Mammary epithelial cell (primary cell): ENCODE measurements at regions not wholly inside any gene's neighbourhood (a gene's known extent, or its start where the extent isn't known, plus 50 kb on each side); places are given as distances from the start of the nearest gene placed in this dataset.

Source experiments
- CTCF ChIP-seq, 2 donors: IDR thresholded peaks in 1 of 2; conservative IDR thresholded peaks in 1 of 2; 2 replicates each; pipeline ENCODE4 v1.5.1; 2011 to 2012; ENCODE audit warnings: inconsistent platforms in 2 of 2, low read length in 2 of 2, mild to moderate bottlenecking in 2 of 2, control low read depth in 1 of 2, low read depth in 1 of 2; ENCODE audit not compliant: insufficient read depth in 1 of 2; ENCODE audit errors: extremely low read depth in 1 of 2
- EZH2 ChIP-seq: IDR thresholded peaks from 2 replicates; pipeline ENCODE4 v1.6.1; 2012; ENCODE audit warnings: low read length, inconsistent platforms, borderline replicate concordance

GRCh38 chr1:189821833-189822232 lies 655.8 kb downstream of the BRINP3 start:
- TF ChIP-seq CTCF (conservative IDR thresholded peaks at IDR 0.05 in 1 of 2, IDR thresholded peaks at IDR 0.05 in 1 of 2; ENCODE audit: extremely low read depth in 1 of 2, insufficient read depth in 1 of 2, low read depth in 1 of 2, low read length in 2 of 2) (no peak), EZH2 (no peak)
